ENCODE measurements at regions not wholly inside any gene's neighbourhood (a gene's known extent, or its start where the extent isn't known, plus 50 kb on each side); places are given as distances from the start of the nearest gene placed in this dataset.

DNA sequence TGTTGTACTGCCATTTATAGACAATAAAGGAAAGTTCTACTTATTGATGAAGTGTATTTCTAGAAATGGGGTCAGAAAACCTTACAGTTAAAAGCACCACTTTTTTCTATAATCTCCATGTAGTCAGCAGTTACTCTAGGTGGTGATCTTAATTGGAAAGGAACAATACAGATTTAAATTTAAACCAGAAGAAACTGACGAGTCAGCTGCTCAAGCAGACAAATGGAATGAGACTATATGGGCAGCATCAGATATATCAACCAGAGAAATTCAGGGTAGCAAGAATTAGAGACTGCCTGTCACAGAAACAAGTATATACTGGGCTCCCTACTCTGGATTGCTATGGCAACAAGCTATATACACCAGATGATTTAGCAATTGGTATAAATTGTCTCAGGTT is 99.6 kb upstream of the SCG2 start:
- no peak for DNase-seq

DNA sequence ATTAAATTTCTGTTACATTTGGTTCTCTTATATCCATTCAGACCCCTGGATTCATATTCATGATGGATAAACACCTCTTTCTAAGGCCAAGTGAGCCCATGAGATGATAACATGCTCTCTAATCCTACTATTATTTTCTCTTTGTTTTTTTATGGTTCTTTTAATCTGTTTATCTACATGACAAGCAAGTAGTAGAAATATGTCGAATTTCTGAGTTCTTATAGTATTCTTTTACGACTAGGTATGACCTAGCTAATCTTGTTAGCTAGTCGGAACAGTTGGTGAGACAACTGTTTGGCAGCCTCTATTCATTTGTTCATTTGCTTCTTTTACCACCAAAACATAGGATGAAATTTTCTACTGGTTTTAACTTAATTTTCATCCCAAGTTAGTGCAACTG is 98.1 kb upstream of the SCG2 start:
- DNase-seq: no peak

DNA sequence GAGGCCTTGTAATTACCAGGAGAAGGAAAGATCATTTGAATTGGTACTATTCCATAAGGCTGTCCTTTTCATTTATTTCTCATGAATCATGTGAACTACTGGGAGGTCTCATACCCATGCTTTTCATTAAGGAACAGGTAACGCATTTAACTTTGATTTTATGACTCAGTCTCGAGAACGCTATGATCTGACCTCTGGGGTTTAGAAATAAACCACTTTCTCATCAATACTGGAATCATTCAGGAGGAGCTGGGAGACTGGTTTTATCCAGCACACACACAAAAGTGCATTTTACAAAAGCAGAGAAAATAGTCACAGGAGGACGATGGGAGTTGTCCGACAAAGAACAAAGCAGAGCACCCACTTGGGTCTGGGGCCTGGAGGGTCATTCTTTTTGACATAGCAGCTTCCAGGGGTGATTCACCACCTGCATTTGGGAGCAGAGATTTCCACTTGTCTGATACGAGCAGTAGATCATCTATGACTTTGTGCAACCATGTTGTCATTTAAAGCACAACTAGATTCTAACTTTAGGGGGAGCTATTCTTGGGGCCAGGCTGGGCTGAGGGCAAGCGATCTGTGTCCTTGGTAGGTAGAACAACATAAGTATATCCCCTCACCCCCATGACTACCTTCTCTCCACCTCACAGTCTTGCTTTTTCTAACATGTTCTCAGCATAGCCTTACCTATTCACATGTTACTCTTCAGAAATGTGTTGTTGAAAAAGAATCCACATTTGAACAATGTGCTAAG is 95.9 kb upstream of the SCG2 start:
- DNase-seq: no peak

DNA sequence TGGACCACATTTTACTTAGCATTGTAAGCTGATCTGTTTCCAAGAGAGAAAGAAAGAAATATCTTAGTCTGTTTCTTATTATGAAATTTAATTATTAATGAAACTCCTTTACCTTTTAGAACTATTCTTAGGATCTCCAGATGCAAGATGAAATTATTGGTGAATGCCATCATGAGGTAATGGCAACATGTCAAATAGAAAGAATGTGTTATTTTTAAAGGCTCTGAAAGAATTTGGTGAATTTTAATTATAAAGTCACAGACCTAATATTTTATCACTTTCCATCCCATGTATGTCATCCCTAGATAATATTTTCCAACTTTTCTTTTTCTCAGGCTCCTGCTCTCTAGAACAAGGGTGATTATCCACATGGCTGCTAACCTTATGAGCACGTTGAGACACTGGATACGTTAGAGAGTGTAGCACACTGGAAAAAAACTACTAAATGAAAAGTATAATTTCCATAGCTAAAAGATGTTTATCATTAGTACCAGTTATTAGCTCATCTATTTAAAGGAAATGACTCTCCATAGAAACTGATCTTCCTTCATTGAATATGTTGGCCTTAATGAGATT is 95.2 kb upstream of the SCG2 start:
- DNase-seq: no peak

DNA sequence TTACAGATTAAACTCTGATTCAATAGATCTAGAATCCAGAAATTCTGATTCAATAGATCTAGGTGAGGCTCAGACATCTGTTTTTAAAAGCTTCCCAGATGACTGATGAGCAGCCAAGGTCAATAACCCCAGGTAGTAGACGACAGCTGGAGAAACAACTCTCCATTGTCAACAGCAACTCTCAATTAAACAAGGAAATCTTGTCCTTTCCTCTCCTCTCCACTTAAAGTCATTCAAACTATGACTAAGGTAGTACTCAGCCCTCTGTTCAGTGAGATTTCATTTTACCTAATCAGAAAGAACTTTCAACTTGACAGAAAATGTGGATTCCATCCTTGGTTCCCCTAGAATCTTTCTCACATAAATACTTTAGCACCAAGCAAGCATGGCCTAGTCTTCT is 94.6 kb upstream of the SCG2 start:
- peak; percentile 6 for DNase-seq

DNA sequence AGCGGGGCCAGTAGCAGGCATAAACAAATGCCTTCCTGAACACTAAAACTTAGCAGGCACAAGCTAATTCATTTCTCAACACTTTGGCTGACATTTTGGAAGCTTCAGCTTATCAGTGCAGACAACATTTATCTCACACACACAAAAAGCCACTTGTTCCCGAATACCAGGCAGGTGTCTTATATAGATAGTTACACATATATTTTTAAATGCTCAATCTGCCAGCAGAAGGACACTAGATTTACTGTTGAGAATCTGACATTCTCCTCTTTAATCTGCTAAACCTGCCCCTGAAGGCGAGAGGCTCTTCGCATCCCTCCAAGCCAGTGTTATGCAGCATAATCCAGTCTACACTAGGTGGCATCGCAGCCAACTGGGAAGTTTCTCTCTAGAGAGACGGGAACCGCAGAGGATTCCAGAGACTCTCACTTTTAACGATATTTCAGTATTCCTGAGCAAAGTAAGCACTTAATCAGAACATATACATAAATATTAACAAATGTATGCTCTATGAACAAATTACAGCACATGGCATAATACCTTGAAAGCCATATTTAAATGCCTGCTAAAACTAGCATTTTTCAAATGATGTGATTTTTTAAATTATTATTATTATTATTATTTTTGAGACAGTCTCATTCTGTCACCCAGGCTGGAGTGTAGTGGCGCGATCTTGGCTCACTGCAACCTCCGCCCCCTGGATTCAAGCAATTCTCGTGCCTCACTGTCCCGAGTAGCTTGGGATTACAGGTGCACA is 90.2 kb upstream of the SCG2 start:
- DNase-seq: peak; percentile 0

DNA sequence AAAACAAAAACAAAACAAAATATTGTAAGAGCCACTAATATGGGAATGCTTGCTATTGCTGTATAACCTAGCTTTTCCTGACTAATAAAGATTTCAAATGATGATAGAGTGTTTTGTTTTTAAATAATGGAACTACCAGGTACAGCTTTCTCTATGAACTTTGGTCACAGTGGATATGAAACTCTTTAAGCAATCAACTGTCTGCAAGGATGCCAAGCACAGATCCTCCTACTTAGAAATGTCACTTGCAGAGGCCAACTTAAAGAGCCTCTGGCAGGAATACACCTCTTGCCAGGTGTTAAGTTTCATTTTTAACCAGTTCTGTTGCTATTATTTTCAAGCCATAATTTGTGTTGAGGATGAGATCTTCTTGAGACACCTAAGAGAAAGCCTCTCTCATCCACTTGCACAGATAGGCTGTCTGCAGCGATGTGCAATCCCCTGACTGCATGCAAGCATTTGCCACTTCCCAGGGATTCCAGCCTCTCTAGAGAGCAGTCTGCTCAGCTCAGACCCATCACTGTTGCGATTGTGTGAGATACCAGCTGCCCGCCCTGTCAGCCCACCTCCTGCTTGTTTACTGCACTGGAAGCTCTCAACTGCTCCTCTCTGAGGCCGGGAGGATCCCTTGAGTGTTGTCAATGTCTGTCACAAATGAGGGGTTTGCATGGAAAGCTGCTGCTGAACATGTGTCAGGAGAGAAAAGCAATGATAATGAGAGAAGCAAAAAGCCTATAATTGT is 86.1 kb upstream of the SCG2 start:
- peak; percentile 54 for DNase-seq

DNA sequence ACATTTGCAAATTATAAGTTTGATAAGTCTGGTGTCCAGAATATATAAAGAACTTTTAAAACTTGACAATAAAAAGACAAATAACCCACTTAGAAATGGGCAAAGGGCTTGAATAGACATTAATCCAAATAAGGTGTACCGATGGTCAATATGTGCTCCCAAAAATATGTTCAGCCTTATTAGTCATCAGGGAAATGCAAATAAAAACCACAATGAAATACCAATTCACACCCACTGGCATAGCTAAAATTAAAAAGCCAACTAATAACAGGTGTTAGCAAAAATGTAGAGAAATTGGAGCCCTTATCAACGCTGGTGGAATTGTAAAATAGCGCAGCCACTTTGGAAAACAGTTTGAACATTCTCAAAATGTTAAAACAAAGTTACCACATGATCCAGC is 79.0 kb upstream of the SCG2 start:
- DNase-seq: no peak

DNA sequence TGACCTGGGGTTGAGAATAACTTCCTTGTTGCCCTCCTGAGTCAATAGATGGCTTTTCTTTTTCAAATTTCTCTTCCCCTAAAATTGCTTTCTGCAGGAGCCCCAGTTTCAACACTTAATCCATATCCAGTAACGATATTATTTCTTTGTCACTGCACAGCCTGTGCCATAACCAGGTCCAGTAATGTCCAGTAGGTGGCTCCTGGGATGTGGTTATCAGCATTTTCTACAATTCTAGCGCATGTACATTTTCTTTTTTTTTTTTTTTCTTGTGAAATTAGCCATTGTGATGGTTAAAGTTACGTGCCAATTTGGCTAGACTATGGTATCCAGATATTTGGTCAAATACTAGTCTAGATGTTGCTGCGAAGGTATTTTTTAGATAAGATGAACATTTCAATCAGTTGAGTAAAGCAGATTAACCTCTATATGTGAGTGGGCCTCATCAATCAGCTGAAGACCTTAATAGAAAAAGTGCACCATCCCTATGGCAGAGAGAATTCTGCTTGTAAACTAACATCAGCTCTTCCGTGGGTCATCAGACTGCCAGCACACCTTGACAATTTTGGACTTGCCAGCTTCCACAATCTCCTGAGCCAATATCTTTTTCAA is 72.9 kb upstream of the SCG2 start:
- DNase-seq: no peak

DNA sequence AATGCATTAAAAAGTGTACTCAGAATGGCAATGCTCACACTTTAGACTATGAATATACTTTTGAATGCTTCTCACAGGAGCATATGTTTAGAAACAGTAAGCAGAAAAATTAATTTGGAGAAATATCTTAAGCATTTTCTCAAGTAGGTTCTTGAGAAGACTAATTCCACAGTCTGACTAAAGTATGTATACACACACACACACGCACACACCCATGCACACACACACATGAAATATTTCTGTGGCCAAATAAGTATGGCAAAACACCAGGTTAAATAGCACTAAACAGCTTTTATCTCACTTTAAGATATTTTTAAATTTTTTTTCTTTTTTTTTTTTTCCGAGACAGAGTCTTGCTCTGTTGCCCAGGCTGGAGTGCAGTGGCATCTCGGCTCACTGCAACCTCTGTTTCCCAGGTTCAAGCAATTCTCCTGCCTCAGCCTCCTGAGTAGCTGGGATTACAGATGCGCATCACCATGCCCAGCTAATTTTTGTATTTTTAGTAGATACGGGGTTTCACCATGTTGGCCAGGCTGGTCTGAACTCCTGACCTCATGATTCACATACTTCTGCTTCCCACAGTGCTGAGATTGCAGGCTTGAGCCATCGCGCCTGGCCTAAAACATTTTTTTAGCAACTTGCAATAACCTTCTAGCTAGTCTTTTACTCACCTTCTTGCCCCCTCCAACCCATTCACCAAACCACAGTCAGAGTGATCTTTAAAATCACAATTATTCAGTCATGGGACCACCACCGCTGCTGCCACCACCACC is 67.5 kb upstream of the SCG2 start:
- no peak for DNase-seq

DNA sequence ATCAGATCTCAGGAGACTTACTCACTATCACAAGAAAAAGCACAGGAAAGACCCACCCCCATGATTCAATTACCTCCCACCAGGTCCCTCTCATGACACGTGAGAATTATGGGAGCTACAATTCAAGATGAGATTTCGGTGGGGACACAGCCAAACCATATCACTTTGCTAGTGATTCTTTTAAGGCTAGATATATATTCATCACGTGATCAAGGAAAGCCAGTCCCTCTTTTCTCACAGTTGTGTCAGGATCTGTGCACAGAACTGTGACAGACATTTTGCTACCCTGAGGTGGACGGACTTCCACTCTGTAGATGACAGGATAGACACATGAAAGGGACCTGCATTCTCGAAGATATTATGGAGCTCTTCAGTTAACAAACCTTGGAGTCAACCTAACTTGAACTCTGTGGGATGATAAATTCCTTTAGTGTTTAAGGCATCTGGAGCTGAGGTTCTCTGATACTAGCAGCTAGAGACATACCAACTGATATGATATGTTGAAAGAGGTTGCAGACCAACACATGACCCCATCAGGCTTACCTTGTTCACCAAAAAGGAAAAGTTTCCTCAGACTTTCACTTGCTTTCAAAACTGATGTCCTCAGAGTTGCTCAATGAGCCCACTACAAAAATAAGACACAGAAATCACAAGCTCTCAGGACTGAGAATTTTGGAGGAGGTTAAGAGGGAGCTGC is 66.3 kb upstream of the SCG2 start:
- no peak for DNase-seq

DNA sequence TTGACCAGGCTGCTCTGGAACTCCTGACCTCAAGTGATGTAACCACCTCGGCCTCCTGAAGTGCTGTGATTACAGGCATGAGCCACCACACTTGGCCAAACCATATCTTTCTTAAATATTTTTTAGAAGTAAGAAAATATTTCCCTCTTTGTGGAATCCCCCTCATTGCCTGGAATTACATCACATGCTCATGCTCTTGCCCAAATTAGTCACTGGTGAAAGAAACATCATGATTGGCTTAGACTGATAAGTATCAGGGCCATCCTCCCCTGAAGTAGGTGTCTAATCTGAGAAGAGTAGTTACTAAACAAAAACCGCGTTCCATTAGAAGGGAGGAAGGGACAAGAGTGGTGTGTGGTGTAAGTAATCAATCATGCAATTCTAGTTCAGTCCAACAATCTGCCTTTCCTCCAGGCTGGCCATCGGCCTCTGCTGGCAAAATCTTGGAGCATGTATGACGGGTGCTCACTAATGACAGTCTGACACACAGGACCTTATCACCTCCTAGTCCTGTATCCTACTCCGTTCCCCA is 52.3 kb upstream of the SCG2 start:
- DNase-seq: no peak

DNA sequence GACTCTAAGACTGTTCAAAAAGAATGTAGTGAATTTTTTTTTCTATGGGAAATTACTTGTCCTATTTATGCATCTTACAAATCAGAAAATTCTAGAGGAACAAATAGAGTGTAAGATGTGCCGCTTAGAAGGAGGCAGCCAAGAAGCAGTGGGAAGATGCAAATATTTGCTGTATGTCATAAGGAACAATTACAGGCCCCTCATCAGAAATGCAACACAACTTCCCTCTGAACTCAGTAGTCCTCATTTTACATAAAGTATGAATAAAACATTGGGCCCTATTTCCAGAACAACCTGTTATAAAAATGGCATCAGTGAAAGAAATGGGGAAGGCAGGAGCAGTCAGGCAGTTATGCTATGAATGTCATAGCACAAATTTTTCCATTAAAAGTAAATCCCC is 50.7 kb upstream of the SCG2 start:
- DNase-seq: no peak

DNA sequence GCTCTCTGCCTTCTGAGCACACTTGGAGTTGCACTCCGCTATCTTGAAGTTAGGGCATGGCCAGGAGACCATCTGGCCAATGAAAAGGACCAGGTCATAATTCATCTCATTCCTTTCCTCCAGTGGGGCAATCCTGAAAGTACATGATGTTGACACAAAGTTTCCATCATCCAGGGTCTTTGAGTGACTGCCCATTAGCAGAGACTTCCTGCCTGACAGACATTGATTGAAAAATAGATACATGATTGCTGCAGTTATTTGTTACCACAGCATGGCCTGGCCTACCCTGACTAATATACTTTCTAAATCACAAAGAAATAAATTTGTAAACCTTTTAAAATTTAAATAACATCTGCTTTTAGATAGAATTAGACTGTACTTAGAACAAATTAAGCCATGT is 50.0 kb upstream of the SCG2 start:
- DNase-seq: no peak

Measured in NCI-H1436 (cell line).